Neuronal stem cell (in vitro differentiated cells): ENCODE measurements at regions not wholly inside any gene's neighbourhood (a gene's known extent, or its start where the extent isn't known, plus 50 kb on each side); places are given as distances from the start of the nearest gene placed in this dataset.

Experiments used
- DNase-seq: peaks from one replicate; pipeline ENCODE4 v3.0.0-alpha.2; 2013; ENCODE audit warnings: low spot score
- H2AFZ ChIP-seq: one replicate; pipeline ENCODE4 v1.6.1; 2013; ENCODE audit warnings: mild to moderate bottlenecking, low read length, inconsistent platforms
- H2AK5ac ChIP-seq: 2 replicates; pipeline ENCODE4 v1.6.1; 2013; ENCODE audit warnings: low read depth, mild to moderate bottlenecking, inconsistent platforms, low read length, moderate library complexity, mixed read lengths
- H2BK120ac ChIP-seq: 2 replicates; pipeline ENCODE4 v1.6.1; 2013; ENCODE audit warnings: low read depth, mild to moderate bottlenecking, inconsistent platforms, low read length, moderate library complexity, mixed read lengths
- H2BK12ac ChIP-seq: one replicate; pipeline ENCODE4 v1.6.1; 2013; ENCODE audit warnings: low read length, inconsistent platforms
- H2BK15ac ChIP-seq: 2 replicates; pipeline ENCODE4 v1.6.1; 2013; ENCODE audit warnings: mild to moderate bottlenecking, low read length, inconsistent platforms, mixed read lengths
- H2BK5ac ChIP-seq: one replicate; pipeline ENCODE4 v1.6.1; 2013; ENCODE audit warnings: inconsistent platforms, mild to moderate bottlenecking, low read length, moderate library complexity
- H3K14ac ChIP-seq: one replicate; pipeline ENCODE4 v1.6.1; 2013; ENCODE audit warnings: low read length, inconsistent platforms
- H3K18ac ChIP-seq: 2 replicates; pipeline ENCODE4 v1.6.1; 2013; ENCODE audit warnings: low read length, inconsistent platforms
- H3K23ac ChIP-seq: 2 replicates; pipeline ENCODE4 v1.6.1; 2013; ENCODE audit warnings: low read depth, mild to moderate bottlenecking, mixed read lengths, low read length, inconsistent platforms; ENCODE audit not compliant: poor library complexity
- H3K27ac ChIP-seq: replicated peaks from 3 replicates; pipeline ENCODE4 v1.5.1; 2013; ENCODE audit warnings: low read length, inconsistent platforms
- H3K27me3 ChIP-seq, 3 experiments: 2 replicates each; pipeline ENCODE4 v1.6.1; 2013; ENCODE audit warnings: low read length in 3 of 3, mild to moderate bottlenecking in 2 of 3, inconsistent platforms in 1 of 3, low read depth in 1 of 3, mixed read lengths in 1 of 3, moderate library complexity in 1 of 3; ENCODE audit not compliant: control insufficient read depth in 3 of 3, insufficient read depth in 3 of 3
- H3K36me3 ChIP-seq, 2 donors: replicated peaks in 1 of 2; 2 replicates each; pipeline ENCODE4 v1.6.1; 2013; ENCODE audit warnings: low read length in 2 of 2; ENCODE audit not compliant: control insufficient read depth in 2 of 2, insufficient read depth in 2 of 2
- H3K4ac ChIP-seq: 2 replicates; pipeline ENCODE4 v1.6.1; 2013; ENCODE audit warnings: inconsistent platforms, mild to moderate bottlenecking, low read length, moderate library complexity
- H3K4me1 ChIP-seq, 2 donors: 1 replicate in 1 of 2; 2 replicates in 1 of 2; pipeline ENCODE4 v1.6.1; 2013; ENCODE audit warnings: low read length in 2 of 2, low read depth in 1 of 2; ENCODE audit not compliant: control insufficient read depth in 2 of 2, insufficient read depth in 1 of 2
- H3K4me2 ChIP-seq: one replicate; pipeline ENCODE4 v1.6.1; 2013; ENCODE audit warnings: mild to moderate bottlenecking, low read length, inconsistent platforms; ENCODE audit not compliant: insufficient read depth, poor library complexity, severe bottlenecking
- H3K4me3 ChIP-seq, 2 donors: 2 replicates each; pipeline ENCODE4 v1.5.1; 2013; ENCODE audit warnings: low read length in 2 of 2, mild to moderate bottlenecking in 2 of 2, inconsistent platforms in 1 of 2, moderate library complexity in 1 of 2
- H3K79me1 ChIP-seq: one replicate; pipeline ENCODE4 v1.6.1; 2013; ENCODE audit warnings: low read depth, mild to moderate bottlenecking, inconsistent platforms, low read length, moderate library complexity
- H3K9ac ChIP-seq: one replicate; pipeline ENCODE4 v1.6.1; 2013; ENCODE audit warnings: mild to moderate bottlenecking, low read depth, low read length, inconsistent platforms; ENCODE audit not compliant: poor library complexity
- H3K9me3 ChIP-seq, 2 donors: replicated peaks in 1 of 2; 2 replicates each; pipeline versions ENCODE3 to v1.6.1; 2013; ENCODE audit warnings: low read length in 2 of 2, mild to moderate bottlenecking in 2 of 2, inconsistent platforms in 1 of 2, low read depth in 1 of 2, mixed read lengths in 1 of 2, moderate library complexity in 1 of 2; ENCODE audit not compliant: control insufficient read depth in 2 of 2, insufficient read depth in 1 of 2
- H4K8ac ChIP-seq: one replicate; pipeline ENCODE4 v1.6.1; 2013; ENCODE audit warnings: low read depth, mild to moderate bottlenecking, inconsistent platforms, low read length, moderate library complexity
- H4K91ac ChIP-seq: one replicate; pipeline ENCODE4 v1.6.1; 2013; ENCODE audit warnings: low read length, low read depth, mild to moderate bottlenecking, inconsistent platforms; ENCODE audit not compliant: poor library complexity
- WGBS, 2 donors: extraction: QIAGEN DNeasy Blood & Tissue Kit; methylation state at CpG; one replicate each; pipeline ENCODE4 v1.1.7; 2013; ENCODE audit warnings: missing lambda C conversion rate in 2 of 2, mixed read lengths in 1 of 2; ENCODE audit not compliant: insufficient read length in 2 of 2, insufficient replicate concordance in 1 of 2; ENCODE audit errors: extremely low coverage in 2 of 2; 5-methylcytosine and 5-hydroxymethylcytosine counted together

DNA sequence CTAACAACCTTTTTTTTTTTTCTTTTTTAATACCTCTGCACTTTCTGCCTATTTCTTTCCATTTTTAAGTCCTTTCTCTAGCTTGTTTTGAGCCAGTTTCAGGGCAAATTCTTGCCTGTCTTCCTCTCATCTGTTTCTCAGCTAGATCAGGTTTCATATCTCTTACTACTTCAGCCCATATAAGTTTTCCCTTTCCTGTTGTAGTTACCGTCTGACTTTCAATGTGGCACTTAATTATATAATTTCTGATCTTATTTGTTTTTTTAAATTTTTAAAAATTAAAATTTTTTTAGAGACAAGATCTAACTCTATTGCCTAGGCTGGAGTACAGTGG is 104.7 kb upstream of the ELL2 start:
- H3K27ac ChIP-seq, result no peak overlapping the region
- no CpG with 5 or more reads among the region's 1 CpG for WGBS, 2 donors
- H3K18ac ChIP-seq, result no peak overlapping the region
- no peak overlapping the region for H3K4me2 ChIP-seq
- no peak overlapping the region for H3K4me3 ChIP-seq
- no peak overlapping the region for H2AK5ac ChIP-seq
- H4K91ac ChIP-seq, result no peak overlapping the region
- no peak overlapping the region for H2AFZ ChIP-seq
- peaks cover 2 to 7% of the 10 kb centered on the region in 2 donors for H3K4me1 ChIP-seq
- no peak overlapping the region for H3K14ac ChIP-seq
- no peaks in the 10 kb centered on the region for H3K79me1 ChIP-seq
- no peak overlapping the region for H2BK12ac ChIP-seq
- no peak overlapping the region for H3K4ac ChIP-seq
- no peak overlapping the region for H2BK15ac ChIP-seq
- H3K9me3 ChIP-seq, result no peaks in the 10 kb centered on the region
- DNase-seq, result no peak
- H4K8ac ChIP-seq, result no peak overlapping the region
- H2BK5ac ChIP-seq, result no peak overlapping the region
- H3K36me3 ChIP-seq, result no peaks in the 10 kb centered on the region
- no peak overlapping the region for H2BK120ac ChIP-seq
- no peak overlapping the region for H3K9ac ChIP-seq
- no peak overlapping the region for H3K23ac ChIP-seq
- H3K27me3 ChIP-seq, result peaks cover 0 to 62% (median 0%) of the 10 kb centered on the region in 3 experiments

DNA sequence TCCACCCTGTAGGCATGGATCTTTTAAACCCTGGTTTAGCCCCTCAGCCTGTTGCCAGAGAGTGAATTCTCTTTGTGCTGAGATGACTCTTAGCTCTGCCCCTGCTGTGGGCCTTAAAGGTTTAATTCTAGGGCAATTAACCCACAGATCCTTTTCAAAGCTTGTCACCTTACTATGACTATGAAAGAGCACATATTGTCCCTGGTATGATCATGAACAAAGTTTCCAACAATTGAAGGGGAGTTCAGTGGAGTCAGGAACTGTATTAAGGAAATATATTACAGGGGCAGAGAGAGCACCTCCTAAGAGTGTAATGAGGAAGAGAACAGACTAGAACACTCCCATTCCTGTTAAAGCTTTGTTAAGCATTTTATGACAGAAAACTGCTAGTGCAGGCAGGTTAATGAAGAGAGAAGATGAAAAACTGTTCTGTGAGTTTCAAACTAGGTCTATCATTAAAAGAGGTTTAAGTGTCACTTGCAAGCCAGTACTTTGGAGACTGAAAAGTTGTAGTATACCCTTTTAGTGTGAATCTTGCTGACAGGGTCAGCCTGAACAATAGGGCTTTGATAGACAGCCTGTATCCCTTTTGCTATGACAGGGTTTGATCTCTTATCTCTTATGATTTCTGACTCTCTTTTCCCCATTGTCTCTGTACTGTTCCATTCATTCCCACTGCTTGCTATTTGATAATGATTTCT is 104.2 kb upstream of the ELL2 start:
- no peaks in the 10 kb centered on the region for H3K9me3 ChIP-seq
- H2AFZ ChIP-seq, result no peak overlapping the region
- H3K9ac ChIP-seq, result no peak overlapping the region
- H3K27me3 ChIP-seq, result peaks cover 0 to 67% (median 0%) of the 10 kb centered on the region in 3 experiments
- peak; percentile 35 for DNase-seq
- H4K8ac ChIP-seq, result no peak overlapping the region
- no peak overlapping the region for H3K4ac ChIP-seq
- no peak overlapping the region for H4K91ac ChIP-seq
- no peak overlapping the region for H3K23ac ChIP-seq
- H2BK120ac ChIP-seq, result no peak overlapping the region
- no peak overlapping the region for H2BK12ac ChIP-seq
- H2BK5ac ChIP-seq, result no peak overlapping the region
- peaks cover 2 to 7% of the 10 kb centered on the region in 2 donors for H3K4me1 ChIP-seq
- no peak overlapping the region for H3K14ac ChIP-seq
- H3K4me3 ChIP-seq, result no peak overlapping the region
- no peak overlapping the region for H2AK5ac ChIP-seq
- H3K18ac ChIP-seq, result no peak overlapping the region
- no peaks in the 10 kb centered on the region for H3K36me3 ChIP-seq
- peak overlapping the region; percentile 10 for H3K27ac ChIP-seq
- no peak overlapping the region for H3K4me2 ChIP-seq
- no peak overlapping the region for H2BK15ac ChIP-seq
- no peaks in the 10 kb centered on the region for H3K79me1 ChIP-seq

DNA sequence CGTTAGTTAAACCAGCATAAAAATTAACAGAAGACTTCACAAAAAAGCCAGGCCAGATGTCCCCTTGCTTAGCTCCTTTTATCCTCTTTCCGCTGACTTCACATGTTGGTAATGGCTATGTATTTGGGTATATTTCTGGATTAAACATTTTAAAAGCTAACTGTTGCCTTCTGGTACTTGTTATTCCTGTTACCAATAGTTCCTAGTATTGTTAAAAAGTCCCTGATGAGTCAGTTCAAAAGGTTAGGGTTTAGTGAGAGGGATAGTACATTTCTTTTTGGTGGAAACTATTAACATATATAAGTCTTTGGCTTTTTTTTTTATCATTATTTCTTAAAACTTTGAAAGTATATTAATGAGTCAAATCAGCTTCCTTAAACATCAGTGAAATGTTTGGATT is 103.2 kb upstream of the ELL2 start:
- H4K91ac ChIP-seq, result no peak overlapping the region
- no peak overlapping the region for H3K4me3 ChIP-seq
- no CpG with 5 or more reads among the region's 2 CpGs for WGBS, 2 donors
- no peak for DNase-seq
- H3K27ac ChIP-seq, result no peak overlapping the region
- H2BK120ac ChIP-seq, result no peak overlapping the region
- H3K9ac ChIP-seq, result no peak overlapping the region
- no peak overlapping the region for H2AFZ ChIP-seq
- H3K4ac ChIP-seq, result no peak overlapping the region
- no peak overlapping the region for H4K8ac ChIP-seq
- H3K27me3 ChIP-seq, result peaks cover 0 to 68% (median 0%) of the 10 kb centered on the region in 3 experiments
- H3K14ac ChIP-seq, result no peak overlapping the region
- no peak overlapping the region for H3K18ac ChIP-seq
- H3K79me1 ChIP-seq, result no peaks in the 10 kb centered on the region
- no peak overlapping the region for H3K23ac ChIP-seq
- H2AK5ac ChIP-seq, result no peak overlapping the region
- no peak overlapping the region for H2BK5ac ChIP-seq
- H3K9me3 ChIP-seq, result no peaks in the 10 kb centered on the region
- H3K4me1 ChIP-seq, result peaks cover 2 to 7% of the 10 kb centered on the region in 2 donors
- no peak overlapping the region for H3K4me2 ChIP-seq
- H2BK12ac ChIP-seq, result no peak overlapping the region
- no peak overlapping the region for H2BK15ac ChIP-seq
- H3K36me3 ChIP-seq, result no peaks in the 10 kb centered on the region

DNA sequence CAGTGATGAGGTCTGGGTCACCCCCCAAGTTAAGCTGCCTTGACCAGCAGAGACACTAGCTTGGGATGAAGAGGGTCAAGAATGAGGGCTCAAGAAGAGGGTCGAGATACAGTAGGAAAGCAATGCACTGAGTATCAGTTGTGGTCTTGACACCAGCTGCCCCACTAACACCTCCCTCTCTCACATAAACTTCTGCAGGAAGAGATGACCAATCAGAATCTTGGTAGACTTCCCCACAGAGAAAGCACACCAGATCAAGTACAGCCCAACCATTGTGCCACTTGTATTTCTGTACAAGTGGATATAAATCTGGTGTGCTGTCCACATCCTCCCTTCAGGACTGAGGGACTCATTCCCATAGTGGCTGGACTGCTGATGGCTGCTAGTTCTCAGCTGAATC is 101.2 kb upstream of the ELL2 start:
- H3K27ac ChIP-seq, result no peak overlapping the region
- H3K4me2 ChIP-seq, result no peak overlapping the region
- no peak overlapping the region for H3K18ac ChIP-seq
- H3K4ac ChIP-seq, result no peak overlapping the region
- H3K4me3 ChIP-seq, result no peak overlapping the region
- no peaks in the 10 kb centered on the region for H3K79me1 ChIP-seq
- H2AFZ ChIP-seq, result no peak overlapping the region
- peaks cover 0 to 63% (median 0%) of the 10 kb centered on the region in 3 experiments for H3K27me3 ChIP-seq
- H3K4me1 ChIP-seq, result peaks cover 3 to 7% of the 10 kb centered on the region in 2 donors
- H3K23ac ChIP-seq, result no peak overlapping the region
- H3K14ac ChIP-seq, result no peak overlapping the region
- H2AK5ac ChIP-seq, result no peak overlapping the region
- H3K9ac ChIP-seq, result no peak overlapping the region
- H2BK15ac ChIP-seq, result no peak overlapping the region
- no peak overlapping the region for H2BK120ac ChIP-seq
- no peaks in the 10 kb centered on the region for H3K36me3 ChIP-seq
- no peak overlapping the region for H4K91ac ChIP-seq
- no peaks in the 10 kb centered on the region for H3K9me3 ChIP-seq
- no CpG with 5 or more reads among the region's 1 CpG for WGBS, 2 donors
- no peak overlapping the region for H2BK12ac ChIP-seq
- H4K8ac ChIP-seq, result no peak overlapping the region
- no peak for DNase-seq
- no peak overlapping the region for H2BK5ac ChIP-seq
